NCI-H1436 treated with DMSO at 0.1 percent for 48 hours (cell line): ENCODE measurements at regions not wholly inside any gene's neighbourhood (a gene's known extent, or its start where the extent isn't known, plus 50 kb on each side); places are given as distances from the start of the nearest gene placed in this dataset.
"Not testable (repeated sequence)": the region's sequence is repeated elsewhere in the genome, so short reads cannot be mapped to it uniquely, and the experiment has no call there.

Source experiments
- DNase-seq: peaks from one replicate; lab custom pipeline; 2025; lab: John Stamatoyannopoulos, UW

DNA sequence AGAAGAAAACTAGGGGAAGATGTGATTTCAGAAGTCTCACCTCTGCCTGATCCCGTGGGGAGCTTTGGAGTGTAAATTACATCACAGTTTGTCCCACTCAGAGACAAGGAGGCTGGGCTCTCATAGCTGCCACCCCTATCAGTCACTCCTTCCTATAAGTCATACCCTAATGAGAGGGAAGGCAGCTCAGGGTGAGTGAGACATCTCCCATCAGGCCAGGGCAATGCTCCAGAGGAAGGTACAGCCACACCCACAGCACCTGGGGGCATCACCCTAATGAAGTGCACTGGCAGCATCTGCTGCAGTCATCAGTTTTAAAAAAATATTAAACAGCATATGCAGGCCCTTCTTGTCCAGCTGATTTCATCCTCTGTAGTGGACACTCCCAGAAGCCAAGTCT, 223.1 kb upstream of the NBPF12 start:
- not testable (repeated sequence) for DNase-seq

DNA sequence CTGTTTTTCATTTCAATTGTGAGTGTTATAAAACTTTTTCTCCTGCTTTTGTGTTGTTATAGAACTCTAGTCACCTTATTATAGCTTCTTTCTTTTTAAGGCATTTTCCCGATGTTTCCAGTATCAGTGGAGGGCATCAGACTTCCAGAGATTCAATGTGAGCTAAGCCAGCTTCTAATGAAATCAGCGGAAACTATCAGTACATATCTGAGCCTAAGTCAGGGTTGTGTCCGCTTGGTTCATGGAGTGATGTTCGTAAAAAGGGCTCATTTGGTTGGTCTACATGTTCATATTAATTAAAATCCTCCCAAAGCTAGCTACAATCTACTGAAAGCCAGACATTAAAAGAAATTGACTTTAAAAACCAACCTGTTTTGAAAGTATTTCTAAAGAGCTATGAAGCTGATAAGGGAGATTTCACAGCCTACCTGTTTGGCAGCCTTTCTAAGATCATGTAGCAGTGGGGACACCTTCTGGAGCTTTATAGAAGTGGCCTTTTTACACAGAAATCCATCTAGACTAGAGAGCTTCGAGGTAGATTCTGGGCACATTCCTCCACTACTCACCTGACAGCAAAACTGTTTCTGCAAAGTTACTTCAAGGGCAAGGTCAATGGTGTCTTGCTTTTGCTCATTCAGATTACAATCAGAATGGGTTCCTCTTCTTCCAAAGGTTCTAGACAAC, 227.1 kb upstream of the NBPF12 start:
- not testable (repeated sequence) for DNase-seq

DNA sequence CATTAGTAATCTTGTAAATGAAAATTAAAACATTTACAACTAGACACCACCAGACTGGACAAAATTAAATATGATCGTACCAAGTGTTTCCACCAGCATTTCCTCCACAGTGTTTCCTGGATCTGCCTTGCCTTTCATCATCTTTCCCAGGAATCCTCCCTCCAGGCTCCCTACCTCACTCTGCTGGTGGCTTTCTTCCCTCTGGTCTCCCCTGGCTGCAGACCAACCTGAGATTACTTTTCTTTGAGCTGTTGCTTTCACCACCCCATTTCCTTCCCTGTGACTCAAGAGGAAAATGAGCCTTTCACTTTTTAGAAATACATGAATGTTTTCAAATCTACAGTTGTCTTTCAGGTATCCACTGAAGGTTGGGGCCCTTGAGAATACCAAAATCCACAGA, 228.8 kb upstream of the NBPF12 start:
- not testable (repeated sequence) for DNase-seq

DNA sequence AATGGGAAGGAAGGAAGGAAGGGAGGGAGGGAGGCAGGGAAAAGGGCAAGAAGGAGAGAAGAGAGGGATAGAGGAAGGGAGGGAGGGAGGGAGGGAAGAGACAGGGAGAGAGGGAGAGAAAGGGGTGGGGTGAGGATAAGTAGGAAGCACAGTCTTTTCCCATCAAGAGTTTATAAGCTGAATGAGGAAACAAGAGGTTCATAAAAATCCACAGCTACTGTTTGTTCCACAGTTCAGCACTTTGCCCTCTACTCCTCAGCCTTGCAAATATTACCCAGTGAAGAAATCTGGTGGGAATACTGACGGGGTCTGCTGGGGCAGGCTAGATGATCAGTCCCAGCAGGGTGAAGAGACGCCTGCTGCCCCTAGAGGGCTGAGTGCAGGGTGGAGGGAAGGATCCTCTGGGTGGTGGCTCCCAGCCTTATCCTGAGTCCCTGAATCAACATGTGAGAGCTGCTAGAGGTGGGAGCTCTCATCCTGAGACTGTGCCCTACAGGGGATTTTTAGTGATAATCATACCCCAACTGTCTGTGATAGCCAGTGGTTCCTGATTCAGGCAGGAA, 233.9 kb upstream of the NBPF12 start:
- not testable (repeated sequence) for DNase-seq

DNA sequence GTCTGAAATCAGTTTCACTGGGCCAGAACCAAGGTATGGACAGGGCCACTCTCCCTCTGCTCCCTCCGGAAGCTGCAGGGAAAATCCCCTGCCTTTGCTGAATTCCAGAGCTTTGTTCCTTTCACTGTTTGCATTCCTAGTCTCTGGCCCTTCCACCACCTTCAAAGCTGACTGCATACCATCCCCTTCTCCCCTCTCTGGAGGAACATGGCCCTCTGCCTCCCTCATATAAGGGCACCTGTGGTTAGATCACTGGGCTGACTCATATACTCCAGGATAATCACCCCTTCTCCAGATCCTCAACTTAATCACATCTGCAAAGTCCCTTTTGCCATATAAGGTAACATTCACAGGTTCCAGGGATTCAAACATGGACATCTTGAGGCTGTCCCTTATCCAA, 236.8 kb upstream of the NBPF12 start:
- not testable (repeated sequence) for DNase-seq

DNA sequence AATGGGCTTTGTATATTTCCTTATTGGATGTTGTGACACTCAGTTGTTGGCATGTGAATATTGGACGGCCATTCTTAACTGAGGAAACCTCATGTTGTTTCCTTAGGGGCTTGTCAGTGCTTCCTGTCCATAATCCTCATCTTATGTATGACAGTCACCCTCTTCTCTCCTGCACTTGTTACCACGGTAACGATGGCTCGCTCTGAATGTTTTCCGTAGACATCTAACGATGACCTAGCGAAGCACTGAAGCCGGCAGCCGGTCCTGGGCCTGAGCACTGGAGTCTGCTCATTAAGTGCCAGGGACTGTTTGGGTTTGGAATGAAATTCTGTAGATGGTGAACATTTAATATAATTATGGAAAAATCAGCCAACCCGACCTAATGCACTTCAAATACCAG, 242.7 kb upstream of the NBPF12 start:
- not testable (repeated sequence) for DNase-seq

DNA sequence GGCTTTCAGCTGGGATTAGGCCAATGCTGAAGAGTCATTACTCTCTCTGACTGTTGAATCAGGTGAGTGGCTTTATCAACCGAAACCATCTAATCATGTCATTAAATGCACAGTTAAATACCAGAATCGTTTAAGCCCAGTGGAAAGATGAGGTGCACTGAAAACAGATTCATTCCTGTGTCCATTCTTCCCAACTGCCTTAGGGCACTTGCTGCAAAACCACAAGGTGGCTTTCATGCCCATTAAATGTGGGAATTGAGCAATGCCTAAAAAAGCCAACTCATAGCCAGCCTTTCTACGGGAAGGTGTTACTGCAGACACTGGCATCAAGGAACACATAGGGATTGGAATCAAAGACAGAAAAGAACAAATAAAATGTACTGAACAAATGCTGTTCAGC, 246.3 kb upstream of the NBPF12 start:
- not testable (repeated sequence) for DNase-seq

DNA sequence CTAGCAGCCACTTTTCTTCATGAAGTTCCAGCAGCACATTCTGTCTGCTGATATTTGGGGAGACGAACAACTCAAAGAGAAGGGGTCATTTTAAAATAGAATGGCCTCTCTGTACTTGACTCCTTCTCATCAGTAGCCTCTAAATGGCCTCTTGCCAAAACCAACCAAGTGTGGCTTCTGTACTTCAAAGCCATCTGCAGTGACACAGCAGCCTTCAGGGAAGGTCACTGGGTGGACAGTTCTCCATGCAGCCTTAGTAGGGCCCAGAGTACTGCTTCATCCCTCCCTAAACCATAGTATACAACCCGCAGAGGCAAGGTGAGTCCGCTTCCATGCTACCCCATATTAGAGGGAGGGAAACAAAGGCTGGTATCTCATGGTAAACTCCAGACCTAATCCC, 249.2 kb upstream of the NBPF12 start:
- not testable (repeated sequence) for DNase-seq

DNA sequence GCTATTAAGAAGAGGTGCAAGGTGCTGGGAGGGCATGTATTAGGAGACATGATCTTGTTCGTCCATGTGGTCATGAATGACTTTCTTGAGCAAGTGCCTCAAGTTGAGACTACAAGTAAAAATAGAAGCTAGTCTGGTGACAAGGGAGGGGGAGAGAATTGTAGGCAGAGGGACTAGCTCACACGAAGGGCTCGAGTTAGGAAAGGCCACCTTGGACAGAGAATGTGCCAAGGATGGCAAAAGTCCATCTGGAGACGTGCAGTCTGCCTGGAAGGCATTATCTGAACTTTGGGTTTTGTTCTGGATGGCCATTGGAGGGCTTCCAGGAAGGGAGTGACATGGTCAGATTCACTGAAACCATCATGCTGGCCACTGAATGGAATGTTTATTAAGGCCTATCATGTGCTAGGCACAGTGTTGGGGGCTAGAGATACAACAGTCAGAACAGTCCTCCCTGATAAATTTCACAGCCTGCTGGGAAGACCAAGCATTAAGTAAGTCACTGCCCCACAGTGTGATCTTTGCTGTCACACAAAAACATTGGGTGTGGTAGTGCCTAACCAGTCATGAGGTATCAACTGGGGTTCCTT, 251.3 kb upstream of the NBPF12 start:
- DNase-seq = not testable (repeated sequence)

DNA sequence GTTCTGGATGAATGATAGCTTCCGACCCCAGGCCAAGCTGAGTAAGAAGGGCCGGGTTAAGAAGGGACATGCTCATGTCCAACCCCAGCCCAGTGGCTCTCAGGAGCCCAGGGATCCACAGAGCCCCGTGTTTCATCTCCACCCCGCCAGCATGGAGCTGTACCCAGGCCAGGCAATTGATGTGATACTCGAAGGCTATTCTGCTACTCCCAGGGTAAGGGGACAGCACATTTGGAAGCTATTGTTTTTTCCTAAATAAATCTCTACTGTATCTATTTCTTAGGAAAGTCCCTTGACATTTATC, 255.0 kb upstream of the NBPF12 start:
- not testable (repeated sequence) for DNase-seq

DNA sequence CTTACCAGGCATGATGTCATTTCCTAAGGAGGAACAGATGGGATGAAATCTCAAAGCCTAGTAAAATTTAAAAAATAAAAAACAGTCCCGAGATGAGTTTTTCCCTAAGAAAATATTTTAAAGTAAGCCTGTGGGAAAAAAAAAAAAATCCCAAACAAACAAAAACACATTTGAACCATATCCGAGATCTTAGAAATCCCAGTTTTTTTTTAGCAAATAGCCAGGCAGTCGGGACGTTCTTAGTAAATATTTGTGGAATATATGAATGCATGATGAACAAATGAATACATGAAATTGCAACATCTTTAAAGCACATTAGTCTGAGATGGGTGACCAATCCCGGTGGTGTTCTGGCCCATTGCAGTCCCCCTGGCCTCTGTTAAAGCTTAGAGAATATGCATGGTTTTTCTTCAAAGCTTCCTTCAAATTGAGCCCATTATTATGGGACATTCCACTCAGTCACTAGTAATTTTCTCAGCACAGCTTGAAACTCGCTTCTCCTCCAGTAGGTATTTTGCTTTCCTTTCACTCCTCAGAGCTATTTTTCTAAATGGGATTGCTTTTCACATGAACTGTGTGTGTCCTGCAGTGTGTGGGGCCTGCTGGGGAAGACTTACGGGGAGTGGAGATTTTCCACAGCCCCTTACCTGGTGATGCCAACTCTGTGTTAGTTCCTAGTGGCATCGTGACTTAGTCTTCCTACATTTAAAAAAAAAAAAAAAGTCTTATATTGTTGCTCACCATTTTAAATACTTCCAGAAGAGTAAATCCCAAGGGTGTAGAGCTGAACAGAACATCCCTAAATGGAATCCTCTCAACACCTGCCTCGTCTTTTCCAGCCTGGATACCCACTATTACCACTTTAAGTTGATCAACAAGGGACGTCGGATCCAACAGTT, 255.6 kb upstream of the NBPF12 start:
- not testable (repeated sequence) for DNase-seq

DNA sequence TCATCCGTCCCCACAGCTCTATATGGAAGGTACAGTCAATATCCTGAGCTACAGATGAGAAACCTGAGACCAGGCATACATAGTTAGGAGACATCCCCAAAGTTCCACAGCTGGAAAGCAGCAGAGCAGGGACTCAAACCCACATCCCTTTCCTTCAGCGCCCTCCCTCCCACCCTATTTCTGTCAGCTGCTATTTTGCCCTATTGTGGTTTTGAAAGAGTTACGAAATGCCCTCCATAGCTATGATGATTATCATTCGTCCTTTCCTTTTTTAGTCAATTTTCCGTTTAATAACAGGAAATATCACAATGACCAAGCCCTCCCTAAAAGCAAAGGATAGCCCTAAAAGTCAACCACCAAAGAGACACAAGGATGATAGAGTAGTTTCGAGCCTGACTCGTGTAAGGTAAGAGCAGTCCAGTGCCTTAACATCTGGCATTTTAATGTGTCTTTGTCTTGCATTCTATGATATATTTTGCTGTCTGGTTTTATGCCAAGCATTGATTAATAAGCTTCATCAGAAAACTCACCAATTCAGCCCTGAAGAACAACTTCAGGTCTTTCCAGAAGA, 264.3 kb upstream of the NBPF12 start:
- DNase-seq = not testable (repeated sequence)

DNA sequence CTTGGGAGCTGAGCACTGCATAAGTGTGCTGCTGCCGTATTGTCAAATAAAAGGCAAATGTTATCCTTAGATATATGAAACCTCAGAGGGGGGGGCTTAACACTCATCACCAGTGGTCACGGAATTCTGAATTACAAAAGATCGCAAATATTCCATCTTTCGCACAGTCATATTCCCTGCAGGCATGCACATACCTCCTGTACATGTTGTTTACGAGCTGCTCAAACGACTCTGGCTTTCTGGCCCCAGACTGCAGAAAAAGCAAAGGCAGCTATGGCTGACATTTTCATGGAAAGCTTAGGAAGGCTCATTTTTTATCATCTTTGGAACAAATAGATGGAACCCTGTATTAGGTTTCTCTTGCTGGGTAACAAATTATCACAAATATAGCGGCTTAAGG, 265.5 kb upstream of the NBPF12 start:
- not testable (repeated sequence) for DNase-seq

DNA sequence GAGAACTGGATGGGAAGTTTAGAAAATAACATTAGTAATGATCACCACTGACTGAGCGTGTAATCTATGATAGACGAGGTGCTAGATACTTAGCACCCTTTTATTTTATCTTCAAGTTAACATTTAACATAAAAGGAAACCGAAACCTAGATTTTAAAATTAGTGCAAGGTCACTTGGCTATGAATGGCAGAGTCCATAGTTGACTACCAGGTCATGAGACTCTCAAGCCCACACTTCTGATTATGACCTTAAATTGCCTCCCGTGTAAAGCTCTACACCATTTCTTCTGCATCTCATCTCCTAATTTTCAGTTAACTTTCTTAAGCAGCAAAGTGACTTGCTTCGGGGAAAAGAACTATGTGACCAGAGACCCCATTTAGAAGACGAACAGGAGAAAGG, 266.5 kb upstream of the NBPF12 start:
- not testable (repeated sequence) for DNase-seq

DNA sequence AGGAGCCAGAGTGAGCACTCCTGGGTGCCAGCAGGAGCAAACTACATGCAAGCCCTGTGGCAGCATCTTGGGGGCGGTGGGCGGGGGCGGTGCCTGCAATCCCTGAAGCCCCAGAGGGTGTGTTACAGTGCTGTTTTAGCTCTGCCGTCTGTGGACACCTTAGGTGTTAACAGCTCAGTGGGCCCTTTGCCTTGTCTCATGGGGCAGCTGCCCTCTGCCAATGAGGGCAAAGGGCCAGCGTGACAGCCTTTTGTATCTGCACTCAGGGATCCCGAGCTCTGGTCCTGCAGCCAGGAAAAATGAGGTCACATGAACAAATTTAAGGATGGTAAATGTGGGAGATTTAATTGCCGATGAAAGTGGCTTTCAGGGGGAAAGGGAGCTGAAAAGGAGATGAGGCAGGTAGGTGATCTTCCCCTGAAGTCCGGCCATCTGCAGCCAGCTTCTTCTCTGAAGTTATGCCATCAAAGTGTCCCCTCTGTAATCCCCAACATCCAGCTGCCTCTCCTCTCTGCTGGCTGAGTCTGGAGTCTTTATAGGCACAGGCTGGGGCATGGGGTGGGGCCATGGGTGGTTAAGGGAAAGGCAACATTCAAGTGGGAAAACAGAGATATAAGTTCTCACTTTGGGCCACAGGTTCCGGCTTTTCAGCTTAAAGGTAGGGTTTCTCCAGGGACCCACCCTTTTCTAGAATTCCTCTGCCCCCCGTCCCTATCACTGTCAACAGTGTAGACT, 267.1 kb upstream of the NBPF12 start:
- DNase-seq = not testable (repeated sequence)

DNA sequence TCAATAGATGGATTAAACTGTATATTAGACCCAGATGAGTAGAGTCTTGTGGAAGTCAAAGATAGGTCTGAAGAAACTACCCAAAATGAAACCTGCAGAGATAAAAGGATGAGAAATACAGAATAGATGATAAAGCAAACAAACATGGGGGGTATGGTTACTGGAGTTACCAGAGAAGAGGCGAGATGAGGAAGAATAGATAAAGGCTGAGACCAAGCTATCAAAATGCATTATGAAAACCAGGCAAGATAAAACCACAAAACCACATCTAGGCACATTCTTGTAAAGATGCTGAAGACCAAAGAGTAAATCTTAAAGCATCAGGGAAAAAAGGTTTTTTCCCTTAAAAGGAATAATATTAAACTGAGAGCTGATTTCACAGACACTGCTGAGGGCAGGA, 271.8 kb upstream of the NBPF12 start:
- not testable (repeated sequence) for DNase-seq

DNA sequence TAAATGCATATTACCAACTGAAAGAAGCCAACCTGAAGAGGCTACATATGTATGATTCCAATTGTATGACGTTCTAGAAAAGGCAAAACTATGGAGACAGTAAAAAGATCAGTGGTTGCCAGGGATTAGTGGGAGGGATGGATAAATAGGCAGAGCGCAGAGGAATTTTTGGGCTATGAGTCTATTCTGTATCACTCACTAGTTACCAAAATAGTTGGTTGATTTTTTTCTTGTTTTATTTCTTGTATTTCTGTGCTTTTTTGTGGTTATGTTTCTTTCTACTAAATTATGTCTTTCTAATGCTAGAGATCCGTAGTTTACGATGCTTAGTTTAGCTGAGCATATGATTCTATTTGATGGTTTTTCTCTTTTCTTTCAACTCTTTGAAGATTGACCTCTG, 277.9 kb upstream of the NBPF12 start:
- not testable (repeated sequence) for DNase-seq

DNA sequence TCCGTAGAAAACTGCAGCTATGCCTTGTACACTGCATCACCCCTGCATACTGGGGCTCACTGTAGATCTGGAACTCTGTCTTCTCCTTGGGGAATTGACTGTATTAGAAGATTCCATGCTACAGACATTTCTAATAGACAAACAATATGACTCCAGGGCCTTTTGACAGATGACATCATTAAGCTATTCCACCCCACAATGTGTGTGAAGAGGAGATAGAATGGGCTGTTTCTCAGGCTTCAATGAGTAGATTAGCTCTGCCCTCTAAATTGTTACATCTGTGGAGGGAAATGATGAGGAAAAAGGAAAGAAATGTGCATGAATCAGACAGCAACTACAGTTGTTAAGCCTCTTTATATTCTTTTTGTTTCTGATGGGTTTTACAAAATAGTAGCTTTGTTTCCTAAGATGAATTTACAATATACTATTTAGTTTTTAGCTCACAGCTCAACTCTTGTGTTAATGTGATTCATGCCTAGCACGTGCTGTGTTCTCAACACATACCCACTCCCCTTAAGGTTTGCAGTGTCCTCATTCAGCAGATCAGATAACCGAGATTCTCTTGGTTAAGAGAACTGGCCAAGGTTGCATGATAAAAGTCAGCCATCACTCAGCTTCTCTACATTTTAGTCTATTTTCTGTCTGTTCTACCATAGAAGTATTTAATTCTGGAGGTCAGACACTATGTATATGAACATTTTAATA, 281.6 kb upstream of the NBPF12 start:
- DNase-seq = not testable (repeated sequence)

DNA sequence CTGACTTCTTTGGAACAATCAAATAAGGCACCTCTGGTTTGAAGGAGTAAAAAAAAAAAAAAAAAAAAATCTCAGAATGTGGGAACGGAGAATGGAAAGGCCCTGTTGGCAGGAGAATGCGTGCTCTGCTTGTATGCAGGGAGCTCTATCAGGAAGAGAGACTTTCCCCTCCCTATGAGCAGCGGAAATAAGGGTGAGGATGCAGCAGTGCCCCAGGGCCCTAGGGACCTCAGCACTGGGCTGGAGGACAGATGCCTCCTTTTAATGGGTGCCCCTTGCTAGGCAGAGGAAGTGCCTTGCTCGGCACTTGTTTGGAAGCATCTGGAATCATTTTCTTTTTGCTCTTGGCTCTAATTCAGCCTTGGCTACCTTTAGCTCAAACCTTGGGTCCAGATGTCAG, 283.4 kb upstream of the NBPF12 start:
- not testable (repeated sequence) for DNase-seq

DNA sequence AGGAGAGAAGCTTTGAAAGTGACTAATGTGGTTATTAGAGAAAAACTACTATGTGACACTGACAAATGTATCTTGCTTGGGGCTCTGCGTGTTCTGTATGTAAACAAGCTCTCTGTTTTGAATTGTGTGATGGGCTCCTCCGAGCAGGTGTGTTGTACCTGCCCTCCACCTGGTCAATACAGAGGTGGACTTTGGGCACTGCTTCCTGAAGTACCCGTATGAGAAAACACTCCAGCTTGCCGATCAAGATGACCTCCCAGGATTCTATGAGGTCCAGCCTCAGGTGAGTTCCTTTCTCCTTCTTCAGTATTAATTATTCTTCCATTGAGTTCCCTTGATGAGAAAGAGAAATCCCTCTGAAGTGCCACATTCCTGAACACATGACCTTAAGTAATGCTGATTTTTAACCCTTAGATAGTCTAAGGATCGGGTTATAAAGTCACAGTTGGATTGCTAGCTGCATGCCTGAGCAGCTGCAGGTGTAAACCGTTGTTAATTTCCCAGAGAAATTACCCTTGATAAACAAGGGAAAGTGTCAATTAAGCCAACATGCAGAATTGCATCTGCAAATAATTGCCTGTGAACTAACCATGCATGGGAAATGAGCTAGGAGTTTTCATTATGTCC, 292.0 kb upstream of the NBPF12 start:
- DNase-seq = not testable (repeated sequence)
